H1 (cell line): ENCODE measurements at regions not wholly inside any gene's neighbourhood (a gene's known extent, or its start where the extent isn't known, plus 50 kb on each side); places are given as distances from the start of the nearest gene placed in this dataset.

Experiments
- CTCF ChIA-PET: fragments of 300-600 bp; sonication (Branson Sonifier 250); formaldehyde crosslinking; loops from one replicate; lab custom pipeline; 2021; ENCODE audit not compliant: partially characterized antibody; lab: Charles Lee
- POLR2A ChIA-PET: fragments of 300-600 bp; sonication (Branson Sonifier 250); formaldehyde crosslinking; loops from one replicate; lab custom pipeline; 2021; ENCODE audit warnings: inconsistent platforms; ENCODE audit not compliant: partially characterized antibody; lab: Charles Lee
- DNase-seq, 2 experiments: peaks; one replicate each; pipeline versions ENCODE4 v3.0.0 to v3.0.0-alpha.2; 2010 to 2022; ENCODE audit warnings: low spot score in 2 of 2, low read depth in 1 of 2, mixed read lengths in 1 of 2
- FAIRE-seq: peaks from 2 replicates; lab custom pipeline; 2011; peaks lifted over from hg19 to GRCh38; lab: Jason Lieb, UNC
- H2AFZ ChIP-seq: 2 replicates; pipeline ENCODE4 v1.8.1; 2012; ENCODE audit warnings: low read length, inconsistent platforms
- H2AK5ac ChIP-seq: 2 replicates; pipeline ENCODE4 v1.6.1; 2013; ENCODE audit warnings: low read depth, low read length
- H2BK120ac ChIP-seq: replicated peaks from 2 replicates; pipeline ENCODE3; 2013; ENCODE audit warnings: low read depth, low read length, inconsistent platforms
- H2BK12ac ChIP-seq: 2 replicates; pipeline ENCODE4 v1.6.1; 2013; ENCODE audit warnings: low read depth, low read length
- H2BK15ac ChIP-seq: 2 replicates; pipeline ENCODE4 v1.6.1; 2013; ENCODE audit warnings: low read length
- H2BK20ac ChIP-seq: 2 replicates; pipeline ENCODE4 v1.6.1; 2013; ENCODE audit warnings: low read length
- H2BK5ac ChIP-seq: 2 replicates; pipeline ENCODE4 v1.6.1; 2013; ENCODE audit warnings: low read depth, low read length
- H3K14ac ChIP-seq: 2 replicates; pipeline ENCODE4 v1.6.1; 2013; ENCODE audit warnings: inconsistent platforms; ENCODE audit not compliant: insufficient read length
- H3K18ac ChIP-seq: 2 replicates; pipeline ENCODE4 v1.6.1; 2013; ENCODE audit warnings: low read length; ENCODE audit errors: extremely low read depth
- H3K23ac ChIP-seq: 2 replicates; pipeline ENCODE4 v1.6.1; 2013; ENCODE audit warnings: inconsistent platforms; ENCODE audit not compliant: insufficient read length
- H3K23me2 ChIP-seq: 2 replicates; pipeline ENCODE4 v1.6.1; 2013; ENCODE audit warnings: low read depth, low read length
- H3K27ac ChIP-seq: 2 replicates; pipeline ENCODE4 v1.6.1; 2011; ENCODE audit warnings: low read depth, low read length, inconsistent platforms
- H3K27me3 ChIP-seq, 4 experiments: replicated peaks in 1 of 4; 1 replicate in 1 of 4; 2 replicates in 3 of 4; pipeline versions ENCODE4 v1.6.1 to v1.8.1; 2011 to 2013; ENCODE audit warnings: low read length in 3 of 4, mild to moderate bottlenecking in 3 of 4, inconsistent platforms in 2 of 4, mixed read lengths in 2 of 4, moderate library complexity in 1 of 4; ENCODE audit not compliant: control insufficient read depth in 3 of 4, insufficient read depth in 3 of 4; ENCODE audit errors: extremely low read depth in 1 of 4
- H3K36me3 ChIP-seq, 4 experiments: 2 replicates each; pipeline versions ENCODE4 v1.6.1 to v1.8.1; 2011 to 2013; ENCODE audit warnings: mild to moderate bottlenecking in 4 of 4, low read length in 3 of 4, moderate library complexity in 2 of 4, control low read depth in 1 of 4, inconsistent platforms in 1 of 4; ENCODE audit not compliant: insufficient read depth in 4 of 4, control insufficient read depth in 2 of 4
- H3K4ac ChIP-seq: replicated peaks from 2 replicates; pipeline ENCODE3; 2013; ENCODE audit warnings: low read length, low read depth, mixed read lengths, inconsistent platforms; ENCODE audit not compliant: insufficient read length
- H3K4me1 ChIP-seq, 4 experiments: replicated peaks in 1 of 4; 1 replicate in 1 of 4; 2 replicates in 3 of 4; pipeline versions ENCODE4 v1.6.1 to v1.8.1; 2011 to 2013; ENCODE audit warnings: low read length in 3 of 4, inconsistent platforms in 2 of 4, mixed read lengths in 1 of 4; ENCODE audit not compliant: insufficient read depth in 4 of 4, control insufficient read depth in 3 of 4
- H3K4me2 ChIP-seq, 2 experiments: 2 replicates each; pipeline versions ENCODE4 v1.6.1 to v1.8.1; 2011 to 2013; ENCODE audit warnings: low read depth in 2 of 2, low read length in 2 of 2, control low read depth in 1 of 2, inconsistent platforms in 1 of 2, mild to moderate bottlenecking in 1 of 2; ENCODE audit not compliant: insufficient read depth in 1 of 2
- H3K4me3 ChIP-seq, 4 experiments: fragments of 200-600, 300-600 bp in 1 of 4; sonication (generic), shearing (Covaris generic), sonication (Bioruptor Twin) in 1 of 4; 2 replicates each; pipeline versions ENCODE4 v1.5.1 to v1.8.1; 2011 to 2016; ENCODE audit warnings: low read length in 4 of 4, low read depth in 3 of 4, control low read depth in 2 of 4, inconsistent platforms in 2 of 4, mild to moderate bottlenecking in 2 of 4, mixed read lengths in 1 of 4, moderate library complexity in 1 of 4; ENCODE audit not compliant: insufficient read depth in 2 of 4; ENCODE audit errors: extremely low read depth in 1 of 4
- H3K56ac ChIP-seq: replicated peaks from 2 replicates; pipeline ENCODE3; 2013; ENCODE audit warnings: low read depth, mild to moderate bottlenecking, mixed read lengths, low read length, inconsistent platforms; ENCODE audit not compliant: insufficient read length
- H3K79me1 ChIP-seq: 2 replicates; pipeline ENCODE4 v1.6.1; 2013; ENCODE audit warnings: low read depth, low read length, control low read depth
- H3K79me2 ChIP-seq, 2 experiments: 2 replicates each; pipeline versions ENCODE4 v1.6.1 to v1.8.1; 2012 to 2013; ENCODE audit warnings: low read length in 2 of 2, mild to moderate bottlenecking in 2 of 2, inconsistent platforms in 1 of 2; ENCODE audit not compliant: insufficient read depth in 2 of 2, control insufficient read depth in 1 of 2
- H3K9ac ChIP-seq, 4 experiments: replicated peaks in 1 of 4; 1 replicate in 1 of 4; 2 replicates in 3 of 4; pipeline versions ENCODE4 v1.6.1 to v1.8.1; 2011 to 2013; ENCODE audit warnings: low read depth in 3 of 4, low read length in 3 of 4, control low read depth in 2 of 4, mild to moderate bottlenecking in 2 of 4, moderate library complexity in 2 of 4, inconsistent platforms in 1 of 4; ENCODE audit errors: extremely low read depth in 1 of 4
- H3K9me3 ChIP-seq, 2 experiments: 2 replicates each; pipeline versions ENCODE4 v1.6.1 to v1.8.1; 2012 to 2013; ENCODE audit warnings: mild to moderate bottlenecking in 2 of 2, moderate library complexity in 2 of 2, control low read depth in 1 of 2, inconsistent platforms in 1 of 2, low read depth in 1 of 2, low read length in 1 of 2, mixed read lengths in 1 of 2; ENCODE audit not compliant: insufficient read depth in 2 of 2
- H4K20me1 ChIP-seq, 2 experiments: replicated peaks in 1 of 2; 2 replicates each; pipeline versions ENCODE3 to v1.8.1; 2011 to 2013; ENCODE audit warnings: inconsistent platforms in 2 of 2, low read length in 2 of 2, mild to moderate bottlenecking in 1 of 2; ENCODE audit not compliant: insufficient read depth in 2 of 2, control insufficient read depth in 1 of 2
- H4K5ac ChIP-seq: 2 replicates; pipeline ENCODE4 v1.6.1; 2013; ENCODE audit warnings: low read length, low read depth, mixed read lengths, inconsistent platforms; ENCODE audit not compliant: insufficient read length
- H4K8ac ChIP-seq: 2 replicates; pipeline ENCODE4 v1.8.0; 2013; ENCODE audit warnings: mild to moderate bottlenecking, moderate library complexity, low read length, inconsistent platforms; ENCODE audit not compliant: insufficient read depth; ENCODE audit errors: extremely low read depth
- H4K91ac ChIP-seq: replicated peaks from 2 replicates; pipeline ENCODE3; 2013; ENCODE audit warnings: low read length, mixed read lengths, inconsistent platforms; ENCODE audit not compliant: insufficient read length
- CBX8 ChIP-seq: fragments of 300-800, 300-1000 bp; sonication (generic); IDR thresholded peaks from 2 replicates; pipeline ENCODE4 v1.7.1; 2016; ENCODE audit warnings: low read depth, low read length, borderline replicate concordance
- CEBPB ChIP-seq: IDR thresholded peaks from 2 replicates; pipeline ENCODE4 v1.6.1; 2012; ENCODE audit warnings: low read depth, low read length
- CTBP2 ChIP-seq: IDR thresholded peaks from 2 replicates; pipeline ENCODE4 v1.7.0; 2011; ENCODE audit warnings: borderline replicate concordance, mild to moderate bottlenecking, moderate library complexity, mixed read lengths, low read length; ENCODE audit not compliant: insufficient read depth, insufficient read length
- GTF2F1 ChIP-seq: IDR thresholded peaks from 2 replicates; pipeline ENCODE4 v1.6.1; 2012; ENCODE audit warnings: low read depth, low read length, improper control_type of control experiment, borderline replicate concordance
- NANOG ChIP-seq: IDR thresholded peaks from 2 replicates; pipeline ENCODE4 v1.6.1; 2011; ENCODE audit warnings: low read length, low read depth, mild to moderate bottlenecking, inconsistent platforms; ENCODE audit not compliant: insufficient read depth, poor library complexity, severe bottlenecking
- RAD21 ChIP-seq, 2 experiments: IDR thresholded peaks in 1 of 2; conservative IDR thresholded peaks in 1 of 2; 2 replicates each; pipeline ENCODE4 v1.6.1; 2011; ENCODE audit warnings: low read depth in 2 of 2, low read length in 2 of 2, improper control_type of control experiment in 1 of 2, inconsistent platforms in 1 of 2, mild to moderate bottlenecking in 1 of 2, moderate library complexity in 1 of 2
- RXRA ChIP-seq: IDR thresholded peaks from 2 replicates; pipeline ENCODE4 v1.6.1; 2011; ENCODE audit warnings: low read depth, mild to moderate bottlenecking, low read length, moderate library complexity; ENCODE audit not compliant: insufficient read depth
- TAF1 ChIP-seq: IDR thresholded peaks from 2 replicates; pipeline ENCODE4 v1.6.1; 2011; ENCODE audit warnings: mild to moderate bottlenecking, low read depth, low read length
- TBP ChIP-seq: IDR thresholded peaks from 2 replicates; pipeline ENCODE4 v1.6.1; 2011; ENCODE audit warnings: low read depth, low read length, improper control_type of control experiment
- ZNF274 ChIP-seq: IDR thresholded peaks from 2 replicates; pipeline ENCODE4 v1.7.0; 2012; ENCODE audit warnings: low read length, borderline replicate concordance; ENCODE audit errors: extremely low read depth
- whole genome bisulfite sequencing, 2 experiments: shearing (Covaris generic) in 1 of 2; methylation state at CpG; one replicate each; pipeline versions ENCODE4 v1.1.6 to v1.1.7; 2013 to 2015; ENCODE audit warnings: low lambda C conversion rate in 2 of 2, mixed read lengths in 2 of 2, inconsistent platforms in 1 of 2, low coverage in 1 of 2, missing lambda C conversion rate in 1 of 2; ENCODE audit not compliant: insufficient replicate concordance in 2 of 2, insufficient coverage in 1 of 2, insufficient read length in 1 of 2; ENCODE audit errors: extremely low coverage in 1 of 2, missing lambda C conversion rate in 1 of 2; 5-methylcytosine and 5-hydroxymethylcytosine counted together
- TF ChIP-seq, protein P1 (sequence below): IDR thresholded peaks from 2 replicates; pipeline ENCODE4 v1.6.1; 2012; ENCODE audit warnings: low read length, inconsistent platforms
- TF ChIP-seq, protein P2 (sequence below): IDR thresholded peaks from 2 replicates; pipeline ENCODE4 v1.6.1; 2011; ENCODE audit warnings: low read depth, mild to moderate bottlenecking, low read length; ENCODE audit not compliant: insufficient read depth

DNA sequence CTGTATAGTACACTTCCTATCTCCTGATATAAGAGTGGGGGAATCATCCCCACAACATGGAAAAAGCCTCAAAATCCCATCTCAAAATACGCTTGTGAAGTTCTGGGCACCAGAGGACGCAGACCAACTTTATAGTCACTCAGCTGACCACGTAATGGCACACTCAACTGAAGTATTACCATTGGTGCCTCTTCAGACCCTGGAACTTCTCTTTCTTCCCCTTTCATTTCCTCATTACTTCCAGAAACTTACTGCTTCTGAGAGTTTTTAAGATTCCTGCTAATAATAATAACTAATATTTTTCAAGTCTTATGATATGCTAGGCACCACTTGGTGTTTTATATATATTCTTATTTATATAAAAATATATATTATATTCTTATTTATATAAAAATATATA is 202.6 kb downstream of the PTPRC start:
- no peak overlapping the region for H2BK12ac ChIP-seq
- no peak overlapping the region for H3K4ac ChIP-seq
- H2BK15ac ChIP-seq, result 0 out of 2 replicates have a peak overlapping the region, but pooled peaks have one; percentile 34
- no peaks in the 10 kb centered on the region for H3K27me3 ChIP-seq
- H2AFZ ChIP-seq, result no peak overlapping the region
- no peaks in the 10 kb centered on the region for H3K23me2 ChIP-seq
- H3K14ac ChIP-seq, result no peak overlapping the region
- DNase-seq (no peak), FAIRE-seq (no peak)
- H2BK120ac ChIP-seq, result no peak overlapping the region
- H2AK5ac ChIP-seq, result no peak overlapping the region
- H4K8ac ChIP-seq, result no peak overlapping the region
- H3K36me3 ChIP-seq, result no peaks in the 10 kb centered on the region
- H3K79me2 ChIP-seq, result no peaks in the 10 kb centered on the region
- H4K91ac ChIP-seq, result no peak overlapping the region
- POLR2A ChIA-PET, result no interaction called here
- H3K27ac ChIP-seq, result no peak overlapping the region
- H3K23ac ChIP-seq, result no peak overlapping the region
- H3K18ac ChIP-seq, result no peak overlapping the region
- 95% methylated on average over 3 of the region's 3 CpGs; no CpG with 5 or more reads in 1 of the 2 experiments for WGBS, 2 experiments
- no peak overlapping the region for H2BK5ac ChIP-seq
- no peak overlapping the region for H4K5ac ChIP-seq
- H3K4me1 ChIP-seq, result no peaks in the 10 kb centered on the region
- H2BK20ac ChIP-seq, result no peak overlapping the region
- no peak overlapping the region for H3K4me2 ChIP-seq
- no peak overlapping the region for H3K4me3 ChIP-seq
- H4K20me1 ChIP-seq, result no peaks in the 10 kb centered on the region
- no peak overlapping the region for H3K56ac ChIP-seq
- CTCF ChIA-PET, result interaction anchor here (2.1 kb wide), 1 partner anchor 9 kb away, joined by 5 read pairs; no protein-coding TSS in a partner anchor
- H3K9ac ChIP-seq, result no peak overlapping the region
- H3K79me1 ChIP-seq, result no peaks in the 10 kb centered on the region
- H3K9me3 ChIP-seq, result no peaks in the 10 kb centered on the region
- TF ChIP-seq RAD21 (IDR thresholded peaks at IDR 0.05 in 1 of 2, conservative IDR thresholded peaks at IDR 0.05 in 1 of 2; ENCODE audit: low read depth in 2 of 2, low read length in 2 of 2), result no peak
- TF ChIP-seq RXRA, result no peak
- no peak for TF ChIP-seq CEBPB
- no peak for TF ChIP-seq CBX8
- TF ChIP-seq GTF2F1, result no peak
- no peak for TF ChIP-seq CTBP2
- TF ChIP-seq, protein P1, sequence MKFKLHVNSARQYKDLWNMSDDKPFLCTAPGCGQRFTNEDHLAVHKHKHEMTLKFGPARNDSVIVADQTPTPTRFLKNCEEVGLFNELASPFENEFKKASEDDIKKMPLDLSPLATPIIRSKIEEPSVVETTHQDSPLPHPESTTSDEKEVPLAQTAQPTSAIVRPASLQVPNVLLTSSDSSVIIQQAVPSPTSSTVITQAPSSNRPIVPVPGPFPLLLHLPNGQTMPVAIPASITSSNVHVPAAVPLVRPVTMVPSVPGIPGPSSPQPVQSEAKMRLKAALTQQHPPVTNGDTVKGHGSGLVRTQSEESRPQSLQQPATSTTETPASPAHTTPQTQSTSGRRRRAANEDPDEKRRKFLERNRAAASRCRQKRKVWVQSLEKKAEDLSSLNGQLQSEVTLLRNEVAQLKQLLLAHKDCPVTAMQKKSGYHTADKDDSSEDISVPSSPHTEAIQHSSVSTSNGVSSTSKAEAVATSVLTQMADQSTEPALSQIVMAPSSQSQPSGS, result no peak
- TF ChIP-seq TBP, result no peak
- TF ChIP-seq, protein P2, sequence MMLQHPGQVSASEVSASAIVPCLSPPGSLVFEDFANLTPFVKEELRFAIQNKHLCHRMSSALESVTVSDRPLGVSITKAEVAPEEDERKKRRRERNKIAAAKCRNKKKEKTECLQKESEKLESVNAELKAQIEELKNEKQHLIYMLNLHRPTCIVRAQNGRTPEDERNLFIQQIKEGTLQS, result no peak
- no peak for TF ChIP-seq ZNF274
- no peak for TF ChIP-seq NANOG
- TF ChIP-seq TAF1, result no peak
